ENCODE measurements at regions not wholly inside any gene's neighbourhood (a gene's known extent, or its start where the extent isn't known, plus 50 kb on each side); places are given as distances from the start of the nearest gene placed in this dataset.

- DNase-seq (ENCODE audit: extremely low read depth, low read depth): no peak
- H3K4me3 ChIP-seq (replicated peaks; ENCODE audit: low read depth, low read length): no peak overlapping the region
- no peak for TF ChIP-seq CTCF (IDR thresholded peaks at IDR 0.05; ENCODE audit: low read depth, low read length, missing control alignments)
These were observed 120.4 kb upstream of the CPEB4 start for GRCh38 chr5:173767574-173768266.

- TF ChIP-seq CTCF (IDR thresholded peaks at IDR 0.05; ENCODE audit: low read depth, low read length, missing control alignments): no peak
- no peak for DNase-seq (ENCODE audit: extremely low read depth, low read depth)
- no peak overlapping the region for H3K4me3 ChIP-seq (replicated peaks; ENCODE audit: low read depth, low read length)
These were observed 119.8 kb upstream of the CPEB4 start for GRCh38 chr5:173768267-173768806.

- no peak overlapping the region for H3K4me3 ChIP-seq (replicated peaks; ENCODE audit: low read depth, low read length)
- TF ChIP-seq CTCF (IDR thresholded peaks at IDR 0.05; ENCODE audit: low read depth, low read length, missing control alignments): no peak
- DNase-seq (ENCODE audit: extremely low read depth, low read depth): no peak
These were observed 119.3 kb upstream of the CPEB4 start for GRCh38 chr5:173768891-173769290.

- H3K4me3 ChIP-seq (replicated peaks; ENCODE audit: low read depth, low read length): no peak overlapping the region
- no peak for DNase-seq (ENCODE audit: extremely low read depth, low read depth)
- no peak for TF ChIP-seq CTCF (IDR thresholded peaks at IDR 0.05; ENCODE audit: low read depth, low read length, missing control alignments)
These were observed 117.5 kb upstream of the CPEB4 start for GRCh38 chr5:173770637-173771036.

- H3K4me3 ChIP-seq (replicated peaks; ENCODE audit: low read depth, low read length): no peak overlapping the region
- DNase-seq (ENCODE audit: extremely low read depth, low read depth): no peak
- TF ChIP-seq CTCF (IDR thresholded peaks at IDR 0.05; ENCODE audit: low read depth, low read length, missing control alignments): no peak
These were observed 116.9 kb upstream of the CPEB4 start for GRCh38 chr5:173771121-173771724.

GRCh38 chr5:173771725-173772383 is 116.3 kb upstream of the CPEB4 start:
- DNase-seq (ENCODE audit: extremely low read depth, low read depth): no peak
- no peak overlapping the region for H3K4me3 ChIP-seq (replicated peaks; ENCODE audit: low read depth, low read length)
- no peak for TF ChIP-seq CTCF (IDR thresholded peaks at IDR 0.05; ENCODE audit: low read depth, low read length, missing control alignments)

All from HFF-Myc (cell line).